ENCODE measurements at regions not wholly inside any gene's neighbourhood (a gene's known extent, or its start where the extent isn't known, plus 50 kb on each side); places are given as distances from the start of the nearest gene placed in this dataset.

- TF ChIP-seq CTCF (conservative IDR thresholded peaks at IDR 0.05; ENCODE audit: low read depth, low read length) (no peak), POLR2A (IDR thresholded peaks at IDR 0.05; ENCODE audit: low read depth, low read length) (no peak), MAFK (IDR thresholded peaks at IDR 0.05; ENCODE audit: low read depth, low read length) (no peak), CHD1 (IDR thresholded peaks at IDR 0.05; ENCODE audit: low read depth, low read length) (no peak), CEBPB (IDR thresholded peaks at IDR 0.05; ENCODE audit: low read depth, low read length) (no peak), ELK1 (IDR thresholded peaks at IDR 0.05; ENCODE audit: borderline replicate concordance, low read depth, low read length) (no peak), SMC3 (IDR thresholded peaks at IDR 0.05; ENCODE audit: low read depth, low read length) (no peak)
Observed at GRCh38 chr14:101034986-101035385, 131.5 kb upstream of the RTL1 start.
